ENCODE measurements at regions not wholly inside any gene's neighbourhood (a gene's known extent, or its start where the extent isn't known, plus 50 kb on each side); places are given as distances from the start of the nearest gene placed in this dataset.

- TF ChIP-seq CTCF (IDR thresholded peaks at IDR 0.05) (no peak), POLR2AphosphoS5 (IDR thresholded peaks at IDR 0.05; ENCODE audit: low read depth, low read length) (no peak)
Measured at GRCh38 chrX:85505801-85506200, 126.3 kb upstream of the POF1B start.
